ENCODE measurements at regions not wholly inside any gene's neighbourhood (a gene's known extent, or its start where the extent isn't known, plus 50 kb on each side); places are given as distances from the start of the nearest gene placed in this dataset.
"Not testable (repeated sequence)": the region's sequence is repeated elsewhere in the genome, so short reads cannot be mapped to it uniquely, and the experiment has no call there.

DNA sequence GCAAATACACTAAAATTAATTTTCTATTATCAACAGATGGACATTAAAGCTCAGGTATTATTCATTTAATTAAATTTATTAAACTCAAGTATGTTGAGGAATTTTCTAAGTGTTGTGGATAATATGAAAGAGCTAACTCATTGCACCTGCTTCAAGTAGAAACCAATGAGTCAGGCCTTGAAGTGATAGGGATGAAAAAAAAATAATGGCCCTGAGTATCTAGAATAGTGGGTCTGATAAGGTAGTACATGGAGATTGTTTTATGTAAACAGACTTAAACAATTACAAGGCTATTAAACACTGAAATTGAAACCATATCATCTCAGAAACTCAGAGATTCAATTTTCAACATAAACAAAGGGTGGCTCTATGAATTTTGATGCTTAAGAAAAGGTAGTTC lies 857.1 kb upstream of the GBE1 start:
- DNase-seq (ENCODE audit: low read depth, low spot score): no peak

DNA sequence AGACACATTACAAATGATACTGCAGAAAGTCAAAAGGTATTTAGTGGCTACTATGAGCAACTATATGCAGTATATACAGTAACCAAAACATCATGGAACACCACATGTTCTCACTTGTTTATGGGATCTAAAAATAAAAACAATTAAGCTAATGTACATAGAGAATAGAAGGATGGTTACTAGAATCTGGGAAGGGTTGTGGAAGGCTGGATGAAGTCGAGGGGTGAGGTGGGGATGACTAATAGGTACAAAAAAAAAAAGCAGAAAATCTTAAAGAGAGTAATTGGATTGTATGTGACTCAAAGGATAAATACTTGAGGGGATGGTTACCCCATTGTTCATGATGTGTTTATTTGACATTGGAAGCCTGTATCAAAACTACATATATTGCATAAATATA lies 848.8 kb upstream of the GBE1 start:
- no peak for DNase-seq (ENCODE audit: low read depth, low spot score)

DNA sequence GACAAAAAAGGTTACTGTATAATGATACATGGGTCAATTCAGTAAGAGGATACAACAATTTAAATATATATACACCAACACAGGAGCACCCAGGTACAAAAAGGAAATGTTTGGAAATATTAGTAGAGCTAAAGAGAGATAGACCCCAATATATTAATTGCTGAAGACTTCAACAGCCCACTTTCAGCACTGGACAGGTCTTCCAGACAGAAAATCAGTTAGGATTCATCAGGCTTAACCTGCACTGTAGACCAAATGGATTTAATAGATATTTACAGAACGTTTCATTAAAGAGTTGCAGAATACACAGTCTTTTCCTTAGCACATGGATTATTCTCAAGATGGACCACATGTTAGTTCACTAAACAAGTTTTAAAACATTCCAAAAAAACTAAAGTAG lies 845.9 kb upstream of the GBE1 start:
- no peak for DNase-seq (ENCODE audit: low read depth, low spot score)

DNA sequence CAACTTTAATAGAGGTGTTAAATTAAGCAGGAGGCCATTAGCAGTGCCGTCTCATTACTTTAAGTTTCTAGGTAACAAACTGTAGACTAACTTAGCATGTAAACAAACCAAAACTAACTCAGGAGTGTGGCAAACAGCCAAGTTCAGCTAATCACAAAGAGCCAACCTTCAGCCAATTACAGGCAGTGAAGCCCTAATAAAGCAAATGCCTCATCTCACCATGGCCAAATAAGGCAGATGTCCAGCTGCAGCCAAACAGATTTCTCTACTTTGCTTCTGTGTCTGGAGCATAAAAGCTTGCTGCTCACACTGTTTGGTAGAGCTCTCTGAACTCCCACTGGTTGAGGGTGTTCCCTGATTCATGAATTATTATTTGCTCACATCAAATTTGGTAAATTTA lies 835.4 kb upstream of the GBE1 start:
- no peak for DNase-seq (ENCODE audit: low read depth, low spot score)

DNA sequence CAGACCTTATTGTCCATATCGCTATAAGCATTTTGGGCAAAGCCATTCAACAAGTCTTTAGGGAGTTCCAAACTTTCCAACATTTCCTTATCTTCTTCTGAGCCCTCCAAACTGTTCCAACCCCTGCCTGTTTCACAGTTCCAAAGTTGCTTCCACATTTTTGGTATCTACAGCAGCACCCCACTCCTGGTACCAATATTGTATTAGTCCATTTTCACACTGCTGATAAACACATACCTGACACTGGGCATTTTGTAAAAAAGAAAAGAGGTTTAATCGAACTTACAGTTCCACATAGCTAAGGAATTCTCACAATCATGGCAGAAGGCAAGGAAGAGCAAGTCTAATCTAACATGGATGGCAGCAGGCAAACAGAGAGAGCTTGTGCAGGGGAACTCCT lies 834.1 kb upstream of the GBE1 start:
- no peak for DNase-seq (ENCODE audit: low read depth, low spot score)

DNA sequence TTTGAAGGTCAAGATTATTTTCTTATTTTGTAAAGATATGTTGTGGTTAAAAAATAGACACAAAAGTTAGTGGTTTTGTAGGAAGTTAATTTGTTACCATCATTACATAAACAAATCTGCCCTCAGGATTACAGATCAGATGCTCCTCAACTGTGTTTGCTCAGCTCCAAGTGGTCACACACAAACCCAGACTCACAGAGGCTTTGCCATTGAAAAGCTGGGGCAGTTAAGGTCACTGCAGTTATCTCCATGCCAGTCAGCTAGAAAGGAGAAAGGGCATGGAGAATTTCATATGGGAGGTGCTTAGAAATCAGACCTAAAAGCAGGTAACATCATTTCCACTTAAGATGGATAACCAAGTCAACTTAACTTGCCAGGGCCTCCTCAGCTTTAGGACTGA lies 825.7 kb upstream of the GBE1 start:
- no peak for DNase-seq (ENCODE audit: low read depth, low spot score)

DNA sequence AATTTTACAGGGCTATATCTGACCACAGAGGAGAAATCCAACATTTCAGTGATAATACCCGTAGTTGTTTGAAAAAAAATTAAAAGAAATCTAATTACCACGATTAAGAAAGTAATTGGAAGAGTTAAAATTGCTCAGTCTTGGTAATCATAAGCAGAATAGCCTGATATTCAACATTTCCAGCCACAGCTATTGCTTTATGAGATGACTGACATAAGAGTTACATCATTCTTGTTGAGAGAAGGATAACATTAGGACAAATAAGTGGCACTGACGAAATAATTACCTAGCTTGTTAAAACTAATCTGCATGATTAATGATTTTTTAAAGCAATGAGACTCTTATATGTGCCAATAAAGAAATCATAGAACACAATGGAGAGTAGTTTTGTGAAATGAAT lies 825.0 kb upstream of the GBE1 start:
- DNase-seq (ENCODE audit: low read depth, low spot score): no peak

DNA sequence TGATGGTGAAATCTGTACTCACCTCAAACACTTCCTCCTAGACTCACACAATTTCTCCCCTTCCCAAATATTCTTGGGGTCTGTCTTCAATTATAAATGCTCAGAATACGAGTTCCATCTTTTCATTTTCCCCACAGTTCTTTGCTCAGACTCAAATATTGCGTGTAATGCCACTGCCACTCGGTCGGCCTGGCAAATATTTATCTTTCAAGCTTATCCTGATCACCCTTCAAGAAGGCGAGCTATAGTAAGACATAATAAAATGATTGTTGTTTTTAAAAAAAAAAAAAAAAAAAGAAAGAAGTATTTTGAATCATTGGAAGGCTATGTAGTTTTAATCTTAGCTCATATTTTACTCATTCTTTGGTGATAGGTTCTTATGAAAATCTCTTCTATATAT lies 824.6 kb upstream of the GBE1 start:
- DNase-seq (ENCODE audit: low read depth, low spot score): not testable (repeated sequence)

DNA sequence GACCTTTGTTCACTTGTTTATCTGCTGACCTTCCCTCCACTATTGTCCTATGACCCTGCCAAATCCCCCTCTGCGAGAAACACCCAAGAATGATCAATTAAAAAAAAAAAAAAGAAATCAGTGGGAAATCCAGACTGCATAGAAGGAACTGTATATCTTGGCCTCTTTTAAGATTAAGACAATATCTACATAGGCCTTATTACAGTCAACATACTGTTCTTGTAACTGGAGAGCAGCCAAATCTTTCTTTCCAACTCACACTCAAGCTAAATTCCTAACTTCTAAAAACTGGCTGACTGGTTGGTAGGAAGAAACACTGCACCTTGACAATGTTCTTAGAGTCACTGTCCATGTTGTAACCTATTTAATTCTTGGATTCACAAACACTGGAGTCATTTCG lies 824.1 kb upstream of the GBE1 start:
- DNase-seq (ENCODE audit: low read depth, low spot score): not testable (repeated sequence)

DNA sequence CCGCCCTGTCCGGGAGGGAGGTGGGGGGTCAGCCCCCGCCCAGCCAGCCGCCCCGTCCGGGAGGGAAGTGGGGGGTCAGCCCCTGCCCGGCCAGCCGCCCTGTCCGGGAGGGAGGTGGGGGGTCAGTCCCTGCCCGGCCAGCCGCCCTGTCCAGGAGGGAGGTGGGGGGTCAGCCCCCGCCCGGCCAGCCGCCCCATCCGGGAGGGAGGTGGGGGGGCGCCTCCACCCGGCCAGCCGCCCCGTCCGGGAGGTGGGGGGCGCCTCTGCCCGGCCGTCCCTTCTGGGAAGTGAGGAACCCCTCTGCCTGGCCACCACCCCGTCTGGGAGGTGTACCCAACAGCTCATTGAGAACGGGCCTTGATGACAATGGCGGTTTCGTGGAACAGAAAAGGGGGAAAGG lies 823.4 kb upstream of the GBE1 start:
- DNase-seq (ENCODE audit: low read depth, low spot score): not testable (repeated sequence)

DNA sequence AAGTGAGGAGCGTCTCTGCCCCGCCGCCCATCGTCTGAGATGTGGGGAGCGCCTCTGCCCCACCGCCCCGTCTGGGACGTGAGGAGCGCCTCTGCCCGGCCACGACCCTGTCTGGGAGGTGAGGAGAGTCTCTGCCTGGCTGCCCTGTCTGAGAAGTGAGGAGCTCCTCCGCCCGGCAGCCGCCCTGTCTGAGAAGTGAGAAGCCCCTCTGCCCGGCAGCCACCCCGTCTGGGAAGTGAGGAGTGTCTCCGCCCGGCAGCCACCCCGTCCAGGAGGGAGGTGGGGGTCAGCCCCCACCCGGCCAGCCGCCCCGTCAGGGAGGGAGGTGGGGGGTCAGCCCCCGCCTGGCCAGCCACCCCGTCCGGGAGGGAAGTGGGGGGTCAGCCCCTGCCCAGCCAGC lies 823.0 kb upstream of the GBE1 start:
- not testable (repeated sequence) for DNase-seq (ENCODE audit: low read depth, low spot score)

DNA sequence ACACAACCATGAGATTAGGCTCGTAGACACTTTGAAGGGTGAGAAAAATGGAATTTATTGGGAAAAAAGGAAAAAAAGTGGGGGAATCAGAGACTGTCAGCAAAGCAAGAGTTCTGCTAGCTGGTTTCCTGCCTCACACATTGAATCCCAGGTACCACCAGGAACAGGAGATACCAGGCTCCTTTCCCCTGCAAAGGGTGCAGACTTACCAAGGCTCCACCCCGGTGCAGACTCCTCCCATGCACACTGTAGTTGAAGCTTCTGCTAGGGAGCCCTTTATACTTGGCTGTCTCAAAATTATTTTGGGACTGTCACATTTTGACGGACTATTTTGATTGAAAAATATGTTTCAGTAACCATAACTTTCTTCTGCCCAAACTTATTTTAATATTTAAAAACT lies 819.9 kb upstream of the GBE1 start:
- no peak for DNase-seq (ENCODE audit: low read depth, low spot score)

DNA sequence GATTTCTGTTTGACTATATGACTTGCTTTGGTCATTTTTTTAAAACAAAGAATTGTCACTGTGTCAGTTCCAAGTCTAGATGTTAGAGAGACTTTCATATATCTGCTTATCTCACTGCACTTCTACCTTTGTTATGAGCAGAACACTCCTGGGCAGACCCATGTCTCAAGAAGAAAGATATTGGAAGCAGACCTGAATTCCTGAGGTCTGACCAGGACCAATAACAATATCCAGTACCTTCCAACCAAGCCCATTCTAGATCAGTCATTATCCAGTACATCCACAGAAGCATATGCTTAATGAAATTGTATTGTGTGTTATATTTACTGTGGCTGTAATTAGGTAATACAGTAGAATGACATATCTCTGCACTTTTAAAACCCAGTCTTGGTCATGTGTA lies 811.3 kb upstream of the GBE1 start:
- DNase-seq (ENCODE audit: low read depth, low spot score): no peak

DNA sequence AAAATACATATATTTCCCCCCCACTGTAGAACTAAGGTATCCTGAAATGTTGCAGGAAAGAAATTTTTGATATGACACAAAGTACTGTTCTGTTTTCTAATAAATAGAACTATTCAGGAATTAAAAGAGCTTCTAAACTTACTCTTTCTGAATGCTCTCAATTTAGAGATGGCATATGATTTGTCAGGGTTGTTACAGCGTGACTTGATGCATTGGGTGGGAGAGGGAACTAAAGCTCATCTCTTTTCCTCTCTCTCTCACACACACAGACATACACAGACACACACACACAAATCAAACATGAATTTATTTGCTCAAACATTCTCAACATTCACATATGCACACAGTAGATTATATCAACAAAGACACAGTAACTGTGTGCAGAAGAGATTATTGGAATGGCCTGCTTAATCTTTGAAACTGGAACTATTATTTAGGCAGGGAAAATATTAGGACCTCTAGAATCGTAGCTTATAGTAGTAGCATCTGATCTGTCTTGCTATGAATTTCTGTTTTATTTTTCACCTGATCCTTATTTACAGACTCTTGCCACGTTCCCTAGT lies 807.4 kb upstream of the GBE1 start:
- DNase-seq (ENCODE audit: low read depth, low spot score): no peak

DNA sequence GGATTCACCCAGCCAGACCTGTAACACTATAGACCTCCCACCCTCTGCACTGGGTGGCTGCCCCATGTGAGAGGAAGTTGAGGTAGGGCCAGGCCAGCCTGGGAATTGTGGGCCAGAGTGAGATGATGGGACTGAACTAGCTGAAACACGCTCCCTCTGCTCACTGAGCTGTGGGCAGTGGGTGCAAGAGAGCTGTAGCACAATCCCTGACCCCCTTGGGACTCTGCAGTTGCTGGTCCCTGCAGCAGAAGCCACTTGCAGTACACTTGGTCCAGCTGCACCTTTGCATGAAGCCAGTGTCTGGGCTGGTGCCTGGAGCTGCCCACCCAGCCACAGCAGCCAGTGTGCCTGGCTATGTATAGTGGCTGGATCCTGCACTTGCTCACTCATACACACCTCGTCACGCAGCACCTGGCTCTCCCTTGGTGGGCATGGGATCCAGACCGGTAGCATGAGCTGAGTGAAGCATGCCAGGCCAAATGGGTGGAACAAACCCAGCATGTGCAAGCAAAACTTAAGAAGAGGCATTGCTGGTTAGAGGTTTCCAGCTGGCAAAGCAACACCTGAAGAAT lies 805.7 kb upstream of the GBE1 start:
- no peak for DNase-seq (ENCODE audit: low read depth, low spot score)

DNA sequence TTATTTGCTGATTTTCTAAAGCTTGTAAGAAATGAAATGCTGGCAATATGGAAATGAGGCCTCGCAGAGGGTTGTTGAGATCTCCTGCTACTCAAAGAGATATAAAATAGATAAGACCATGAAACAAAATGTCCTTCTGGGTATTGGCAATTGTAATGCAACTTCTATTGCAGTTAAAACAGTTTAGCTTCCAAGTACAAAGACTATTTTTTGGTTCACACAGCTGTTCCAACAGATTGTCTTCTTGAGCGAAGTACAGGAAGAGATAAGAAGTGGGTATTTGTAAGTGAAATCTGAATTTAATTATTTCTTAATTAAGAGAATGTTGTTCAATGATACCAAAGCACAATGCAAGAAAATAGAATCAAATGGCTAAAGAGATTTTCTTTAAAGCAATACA lies 801.5 kb upstream of the GBE1 start:
- DNase-seq (ENCODE audit: low read depth, low spot score): no peak

DNA sequence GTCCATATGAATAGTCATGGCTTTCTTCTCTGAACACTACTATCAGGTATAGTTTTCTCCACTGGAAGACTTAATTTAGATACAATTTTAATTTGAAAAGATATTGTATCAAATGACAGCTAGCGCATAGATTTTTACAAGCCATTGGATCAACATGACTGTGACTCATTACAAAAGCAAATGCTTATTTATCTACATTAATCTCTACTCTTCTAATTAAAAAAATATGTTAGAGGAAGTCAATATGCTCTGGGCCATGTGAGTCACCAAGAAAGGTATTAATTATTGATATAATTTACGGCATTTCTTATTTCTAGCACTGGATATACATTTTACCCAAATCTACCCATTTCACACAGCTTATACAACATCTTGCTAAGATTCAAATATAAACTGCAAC lies 800.3 kb upstream of the GBE1 start:
- no peak for DNase-seq (ENCODE audit: low read depth, low spot score)

DNA sequence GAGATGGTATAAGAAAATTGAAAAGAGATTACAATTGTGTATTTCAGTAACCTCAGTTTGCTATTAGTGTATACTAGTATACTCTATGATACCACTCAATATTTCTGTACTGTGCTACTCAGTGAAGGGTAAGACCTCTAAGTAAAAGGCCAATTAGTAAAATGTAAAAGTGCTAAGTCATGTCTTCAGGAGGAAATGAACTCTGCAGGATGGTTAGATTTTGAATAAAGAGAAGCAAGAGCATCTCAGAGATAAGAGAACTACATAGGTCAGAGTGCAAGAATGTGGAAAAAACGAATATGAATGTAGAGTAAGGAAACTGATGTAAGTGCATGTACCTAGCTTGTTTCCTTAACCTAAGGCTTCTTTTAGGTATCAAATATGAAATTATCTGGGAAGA lies 796.6 kb upstream of the GBE1 start:
- no peak for DNase-seq (ENCODE audit: low read depth, low spot score)

DNA sequence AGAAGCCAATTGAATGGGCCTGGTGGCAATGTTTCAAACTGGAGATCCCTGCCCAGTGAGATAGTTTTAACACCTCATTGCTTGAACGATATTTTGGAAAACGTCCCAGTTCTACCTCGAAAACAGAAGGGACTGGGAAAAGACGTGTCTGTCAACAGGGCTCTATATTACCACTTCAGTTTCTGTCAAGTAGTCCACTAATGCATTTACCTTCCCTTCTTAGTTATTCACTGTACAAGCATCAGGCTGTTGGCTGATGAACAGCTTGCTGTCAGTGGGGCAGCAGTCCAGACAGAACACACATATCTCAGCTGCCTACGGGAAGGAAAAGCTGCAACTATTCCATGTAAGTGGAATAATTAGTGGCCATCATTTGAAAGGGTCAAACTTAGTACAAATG lies 794.7 kb upstream of the GBE1 start:
- DNase-seq (ENCODE audit: low read depth, low spot score): no peak

DNA sequence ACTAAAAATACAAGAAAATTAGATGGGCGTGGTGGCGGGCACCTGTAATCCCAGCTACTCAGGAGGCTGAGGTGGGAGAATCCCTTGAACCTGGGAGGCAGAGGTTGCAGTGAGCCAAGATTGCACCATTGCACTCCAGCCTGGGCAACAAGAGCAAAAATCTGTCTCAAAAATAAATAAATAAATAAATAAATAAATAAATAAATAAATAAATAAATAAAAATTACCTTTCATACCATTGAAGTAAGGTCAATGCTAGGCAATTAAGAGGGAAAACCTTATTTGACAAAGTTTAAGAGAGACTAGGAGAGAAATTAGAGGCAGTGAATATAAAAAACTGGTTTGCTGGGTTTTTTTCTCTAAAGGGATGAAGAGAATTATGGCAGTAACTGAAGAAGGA lies 781.1 kb upstream of the GBE1 start:
- DNase-seq (ENCODE audit: low read depth, low spot score): not testable (repeated sequence)

DNA sequence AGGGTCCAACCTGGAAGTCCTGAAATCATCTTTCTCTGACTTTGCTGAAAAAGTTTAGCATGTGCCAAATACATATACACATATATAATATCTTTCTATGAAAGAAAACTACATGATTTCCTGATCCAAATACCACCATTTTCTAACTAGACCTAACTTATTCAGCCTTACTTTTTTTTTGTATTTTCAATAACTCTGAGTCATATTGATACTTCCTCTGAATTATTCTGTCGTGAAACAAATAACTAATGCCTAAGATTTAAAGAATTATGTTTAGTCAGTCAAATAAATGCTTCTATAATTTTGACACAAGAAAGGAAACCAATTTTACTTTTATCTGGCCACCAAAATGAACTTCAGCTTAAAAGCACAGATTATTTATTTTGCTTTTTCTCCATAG lies 760.2 kb upstream of the GBE1 start:
- DNase-seq (ENCODE audit: low read depth, low spot score): no peak

DNA sequence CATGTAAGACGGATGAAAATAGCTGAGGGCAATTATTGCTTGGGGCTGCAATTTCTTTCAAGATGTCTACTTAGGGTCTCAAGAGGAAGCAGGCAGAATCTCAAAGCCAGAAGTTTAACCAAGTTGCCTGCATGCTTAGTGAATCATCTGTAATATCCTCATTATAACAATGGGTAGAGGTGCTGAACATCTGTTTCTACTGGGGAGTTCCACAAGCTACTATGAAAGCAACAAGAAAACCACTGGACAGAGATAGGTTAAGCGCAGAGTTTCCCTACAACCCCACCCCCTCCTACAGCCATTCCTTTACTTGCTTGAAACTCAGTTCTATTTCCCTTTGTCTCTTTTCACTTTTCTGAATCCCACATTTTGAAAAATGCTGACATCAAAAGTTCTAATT lies 759.4 kb upstream of the GBE1 start:
- no peak for DNase-seq (ENCODE audit: low read depth, low spot score)

DNA sequence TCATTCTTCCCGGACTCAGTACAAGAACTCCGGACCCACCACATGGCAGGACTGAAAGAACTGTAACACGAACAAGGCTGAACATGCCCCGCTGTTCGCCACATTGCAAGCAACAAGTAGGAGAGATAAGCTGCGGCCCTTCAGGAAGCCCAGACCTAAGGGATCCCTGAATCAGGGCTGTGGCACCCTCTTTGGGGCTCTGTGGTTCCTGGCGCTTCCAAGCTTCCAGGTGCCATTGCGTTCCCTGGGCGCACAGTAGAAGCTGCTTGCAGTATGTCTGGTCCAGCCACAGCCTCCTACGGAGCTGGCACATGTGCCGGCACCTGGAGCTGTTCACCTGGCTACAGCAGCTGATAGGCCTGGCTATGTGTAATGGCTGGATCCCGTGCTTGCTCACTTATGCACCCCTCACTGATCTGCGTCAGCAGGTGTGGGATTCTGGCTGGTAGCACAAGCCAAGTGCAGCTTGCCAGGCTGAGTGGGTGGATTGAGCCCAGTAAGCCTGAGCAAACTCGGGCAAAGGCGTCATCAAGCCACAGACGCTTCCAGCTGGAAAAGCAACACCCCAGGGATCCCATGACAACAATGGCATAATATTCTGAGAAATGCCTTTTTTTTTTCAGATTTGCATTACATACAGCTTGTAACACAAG lies 748.6 kb upstream of the GBE1 start:
- DNase-seq (ENCODE audit: low read depth, low spot score): no peak

All from ELF-1 (cell line).